ENCODE measurements at regions not wholly inside any gene's neighbourhood (a gene's known extent, or its start where the extent isn't known, plus 50 kb on each side); places are given as distances from the start of the nearest gene placed in this dataset.
"Not testable (repeated sequence)": the region's sequence is repeated elsewhere in the genome, so short reads cannot be mapped to it uniquely, and the experiment has no call there.

GRCh38 chr16:80250381-80250780 lies 290.4 kb upstream of the DYNLRB2 start (continued):
- TF ChIP-seq ZNF281 (CRISPR knock-in tag; IDR thresholded peaks at IDR 0.05) = no peak
- no peak for TF ChIP-seq ZNF512 (CRISPR knock-in tag; IDR thresholded peaks at IDR 0.05; ENCODE audit: borderline replicate concordance)
- TF ChIP-seq ZNF416 (CRISPR knock-in tag; IDR thresholded peaks at IDR 0.05) = no peak
- no peak for TF ChIP-seq SMAD3 (CRISPR knock-in tag; IDR thresholded peaks at IDR 0.05; ENCODE audit: borderline replicate concordance)
- no peak for TF ChIP-seq ARID4B (CRISPR knock-in tag; IDR thresholded peaks at IDR 0.05; ENCODE audit: borderline replicate concordance)
- TF ChIP-seq CTCF (IDR thresholded peaks at IDR 0.05) = no peak
- TF ChIP-seq CBFB (CRISPR knock-in tag; IDR thresholded peaks at IDR 0.05; ENCODE audit: low read depth) = no peak
- no peak for TF ChIP-seq PREB (CRISPR knock-in tag; IDR thresholded peaks at IDR 0.05; ENCODE audit: borderline replicate concordance)
- TF ChIP-seq ZSCAN18 (CRISPR knock-in tag; IDR thresholded peaks at IDR 0.05) = no peak
- no peak for TF ChIP-seq SP1 (CRISPR knock-in tag; conservative IDR thresholded peaks at IDR 0.05)

GRCh38 chr16:80243303-80243702 lies 297.5 kb upstream of the DYNLRB2 start:
- H3K4me1 Mint-ChIP-seq; H3K27me3 Mint-ChIP-seq (ENCODE audit: low read depth); ATAC-seq; H3K4me3 Mint-ChIP-seq; DNase-seq (ENCODE audit: low spot score); CTCF ChIA-PET; H3K27ac Mint-ChIP-seq; POLR2A ChIA-PET: not testable (repeated sequence)
- Mint-ChIP-seq H3K36me3 (peaks cover 22% of the 10 kb centered on the region), H3K9me3 (peaks cover 40% of the 10 kb centered on the region)

- H3K4me1 Mint-ChIP-seq; CTCF ChIA-PET; H3K27me3 Mint-ChIP-seq (ENCODE audit: low read depth); H3K4me3 Mint-ChIP-seq; DNase-seq (ENCODE audit: low spot score); POLR2A ChIA-PET; H3K27ac Mint-ChIP-seq; ATAC-seq: not testable (repeated sequence)
- Mint-ChIP-seq H3K9me3 (peaks cover 43% of the 10 kb centered on the region), H3K36me3 (peaks cover 24% of the 10 kb centered on the region)
Measured at GRCh38 chr16:80242279-80242678, 298.5 kb upstream of the DYNLRB2 start.

All from WTC11 (cell line).